Activated naive CD4-positive, alpha-beta T cell treated with anti-CD3 and anti-CD28 coated beads, Interleukin-2, amount 50 U/mL, for 24 hours (primary cell): ENCODE measurements at regions not wholly inside any gene's neighbourhood (a gene's known extent, or its start where the extent isn't known, plus 50 kb on each side); places are given as distances from the start of the nearest gene placed in this dataset.

Source experiments
- H3K27ac Mint-ChIP-seq: one replicate; pipeline ENCODE4 v1.8.0; 2021; ENCODE audit warnings: mild to moderate bottlenecking, mixed read lengths
- H3K27me3 Mint-ChIP-seq: one replicate; pipeline ENCODE4 v1.8.0; 2021; ENCODE audit warnings: mixed read lengths
- H3K36me3 Mint-ChIP-seq: one replicate; pipeline ENCODE4 v1.8.0; 2021; ENCODE audit warnings: mixed read lengths
- H3K4me1 Mint-ChIP-seq: one replicate; pipeline ENCODE4 v1.8.0; 2021; ENCODE audit warnings: mixed read lengths
- H3K4me3 Mint-ChIP-seq: one replicate; pipeline ENCODE4 v1.8.0; 2021; ENCODE audit warnings: mild to moderate bottlenecking, mixed read lengths
- H3K9me3 Mint-ChIP-seq: one replicate; pipeline ENCODE4 v1.8.0; 2021; ENCODE audit warnings: mixed read lengths

- H3K4me1 Mint-ChIP-seq, result no peaks in the 10 kb centered on the region
- no peak overlapping the region for H3K27ac Mint-ChIP-seq
- H3K9me3 Mint-ChIP-seq, result peaks cover 10% of the 10 kb centered on the region
- H3K27me3 Mint-ChIP-seq, result no peaks in the 10 kb centered on the region
- no peaks in the 10 kb centered on the region for H3K36me3 Mint-ChIP-seq
- H3K4me3 Mint-ChIP-seq, result no peak overlapping the region
Observed at GRCh38 chr13:85651440-85651839, 147.8 kb downstream of the SLITRK6 start.

- H3K4me3 Mint-ChIP-seq, result no peak overlapping the region
- peaks cover 10% of the 10 kb centered on the region for H3K9me3 Mint-ChIP-seq
- no peaks in the 10 kb centered on the region for H3K4me1 Mint-ChIP-seq
- no peaks in the 10 kb centered on the region for H3K27me3 Mint-ChIP-seq
- H3K36me3 Mint-ChIP-seq, result no peaks in the 10 kb centered on the region
- no peak overlapping the region for H3K27ac Mint-ChIP-seq
Observed at GRCh38 chr13:85650613-85651012, 148.6 kb downstream of the SLITRK6 start.

- no peaks in the 10 kb centered on the region for H3K4me1 Mint-ChIP-seq
- H3K9me3 Mint-ChIP-seq, result no peaks in the 10 kb centered on the region
- no peaks in the 10 kb centered on the region for H3K36me3 Mint-ChIP-seq
- H3K27ac Mint-ChIP-seq, result no peak overlapping the region
- no peaks in the 10 kb centered on the region for H3K27me3 Mint-ChIP-seq
- H3K4me3 Mint-ChIP-seq, result no peak overlapping the region
Observed at GRCh38 chr13:85640727-85641126, 158.5 kb downstream of the SLITRK6 start.

- Mint-ChIP-seq H3K4me3 (no peak overlapping the region), H3K36me3 (no peaks in the 10 kb centered on the region), H3K27me3 (no peaks in the 10 kb centered on the region), H3K4me1 (no peaks in the 10 kb centered on the region), H3K9me3 (no peaks in the 10 kb centered on the region), H3K27ac (no peak overlapping the region)
Observed at GRCh38 chr13:85638815-85639393, 160.3 kb downstream of the SLITRK6 start.

- Mint-ChIP-seq H3K36me3 (no peaks in the 10 kb centered on the region), H3K27ac (no peak overlapping the region), H3K4me1 (no peaks in the 10 kb centered on the region), H3K27me3 (no peaks in the 10 kb centered on the region), H3K4me3 (no peak overlapping the region), H3K9me3 (no peaks in the 10 kb centered on the region)
Observed at GRCh38 chr13:85638265-85638664, 161.0 kb downstream of the SLITRK6 start.

- H3K4me3 Mint-ChIP-seq, result no peak overlapping the region
- H3K4me1 Mint-ChIP-seq, result no peaks in the 10 kb centered on the region
- H3K27ac Mint-ChIP-seq, result no peak overlapping the region
- peaks cover 10% of the 10 kb centered on the region for H3K9me3 Mint-ChIP-seq
- H3K27me3 Mint-ChIP-seq, result no peaks in the 10 kb centered on the region
- H3K36me3 Mint-ChIP-seq, result no peaks in the 10 kb centered on the region
Observed at GRCh38 chr13:85632526-85633195, 166.6 kb downstream of the SLITRK6 start.

GRCh38 chr13:85631801-85632200 lies 167.4 kb downstream of the SLITRK6 start:
- Mint-ChIP-seq H3K27ac (no peak overlapping the region), H3K9me3 (peaks cover 10% of the 10 kb centered on the region), H3K36me3 (no peaks in the 10 kb centered on the region), H3K4me1 (no peaks in the 10 kb centered on the region), H3K4me3 (no peak overlapping the region), H3K27me3 (no peaks in the 10 kb centered on the region)

- H3K27ac Mint-ChIP-seq, result no peak overlapping the region
- H3K36me3 Mint-ChIP-seq, result no peaks in the 10 kb centered on the region
- no peaks in the 10 kb centered on the region for H3K27me3 Mint-ChIP-seq
- H3K4me3 Mint-ChIP-seq, result no peak overlapping the region
- H3K9me3 Mint-ChIP-seq, result no peaks in the 10 kb centered on the region
- no peaks in the 10 kb centered on the region for H3K4me1 Mint-ChIP-seq
Observed at GRCh38 chr13:85626603-85627002, 172.6 kb downstream of the SLITRK6 start.

GRCh38 chr13:85619321-85619720 lies 179.9 kb downstream of the SLITRK6 start:
- Mint-ChIP-seq H3K36me3 (no peaks in the 10 kb centered on the region), H3K27ac (no peak overlapping the region), H3K4me3 (no peak overlapping the region), H3K27me3 (no peaks in the 10 kb centered on the region), H3K4me1 (no peaks in the 10 kb centered on the region), H3K9me3 (peaks cover 4% of the 10 kb centered on the region)

GRCh38 chr13:85618521-85618920 lies 180.7 kb downstream of the SLITRK6 start:
- Mint-ChIP-seq H3K27ac (no peak overlapping the region), H3K4me3 (no peak overlapping the region), H3K27me3 (no peaks in the 10 kb centered on the region), H3K4me1 (no peaks in the 10 kb centered on the region), H3K9me3 (peaks cover 4% of the 10 kb centered on the region), H3K36me3 (no peaks in the 10 kb centered on the region)

GRCh38 chr13:85616275-85616674 lies 182.9 kb downstream of the SLITRK6 start:
- H3K36me3 Mint-ChIP-seq, result no peaks in the 10 kb centered on the region
- peaks cover 4% of the 10 kb centered on the region for H3K9me3 Mint-ChIP-seq
- no peaks in the 10 kb centered on the region for H3K4me1 Mint-ChIP-seq
- no peak overlapping the region for H3K4me3 Mint-ChIP-seq
- no peaks in the 10 kb centered on the region for H3K27me3 Mint-ChIP-seq
- no peak overlapping the region for H3K27ac Mint-ChIP-seq

GRCh38 chr13:85615031-85615430 lies 184.2 kb downstream of the SLITRK6 start:
- Mint-ChIP-seq H3K4me1 (no peaks in the 10 kb centered on the region), H3K27me3 (no peaks in the 10 kb centered on the region), H3K4me3 (no peak overlapping the region), H3K36me3 (no peaks in the 10 kb centered on the region), H3K9me3 (peaks cover 4% of the 10 kb centered on the region), H3K27ac (no peak overlapping the region)

GRCh38 chr13:85610024-85610423 lies 189.2 kb downstream of the SLITRK6 start:
- Mint-ChIP-seq H3K4me3 (no peak overlapping the region), H3K27ac (no peak overlapping the region), H3K4me1 (no peaks in the 10 kb centered on the region), H3K36me3 (no peaks in the 10 kb centered on the region), H3K27me3 (no peaks in the 10 kb centered on the region), H3K9me3 (peaks cover 14% of the 10 kb centered on the region)

- Mint-ChIP-seq H3K27me3 (no peaks in the 10 kb centered on the region), H3K4me1 (no peaks in the 10 kb centered on the region), H3K36me3 (no peaks in the 10 kb centered on the region), H3K9me3 (peaks cover 18% of the 10 kb centered on the region), H3K27ac (no peak overlapping the region), H3K4me3 (no peak overlapping the region)
Observed at GRCh38 chr13:85608255-85608829, 190.9 kb downstream of the SLITRK6 start.

GRCh38 chr13:85603735-85604134 lies 195.5 kb downstream of the SLITRK6 start:
- Mint-ChIP-seq H3K4me1 (no peaks in the 10 kb centered on the region), H3K27ac (no peak overlapping the region), H3K4me3 (no peak overlapping the region), H3K36me3 (no peaks in the 10 kb centered on the region), H3K9me3 (peaks cover 12% of the 10 kb centered on the region), H3K27me3 (no peaks in the 10 kb centered on the region)

- no peak overlapping the region for H3K4me3 Mint-ChIP-seq
Observed at GRCh38 chr13:85601526-85601925, 197.7 kb downstream of the SLITRK6 start.

More at GRCh38 chr13:85601526-85601925, 197.7 kb downstream of the SLITRK6 start:
- no peaks in the 10 kb centered on the region for H3K27me3 Mint-ChIP-seq
- no peaks in the 10 kb centered on the region for H3K36me3 Mint-ChIP-seq
- peaks cover 12% of the 10 kb centered on the region for H3K9me3 Mint-ChIP-seq
- H3K27ac Mint-ChIP-seq, result no peak overlapping the region
- no peaks in the 10 kb centered on the region for H3K4me1 Mint-ChIP-seq
